ENCODE measurements at regions not wholly inside any gene's neighbourhood (a gene's known extent, or its start where the extent isn't known, plus 50 kb on each side); places are given as distances from the start of the nearest gene placed in this dataset.

DNA sequence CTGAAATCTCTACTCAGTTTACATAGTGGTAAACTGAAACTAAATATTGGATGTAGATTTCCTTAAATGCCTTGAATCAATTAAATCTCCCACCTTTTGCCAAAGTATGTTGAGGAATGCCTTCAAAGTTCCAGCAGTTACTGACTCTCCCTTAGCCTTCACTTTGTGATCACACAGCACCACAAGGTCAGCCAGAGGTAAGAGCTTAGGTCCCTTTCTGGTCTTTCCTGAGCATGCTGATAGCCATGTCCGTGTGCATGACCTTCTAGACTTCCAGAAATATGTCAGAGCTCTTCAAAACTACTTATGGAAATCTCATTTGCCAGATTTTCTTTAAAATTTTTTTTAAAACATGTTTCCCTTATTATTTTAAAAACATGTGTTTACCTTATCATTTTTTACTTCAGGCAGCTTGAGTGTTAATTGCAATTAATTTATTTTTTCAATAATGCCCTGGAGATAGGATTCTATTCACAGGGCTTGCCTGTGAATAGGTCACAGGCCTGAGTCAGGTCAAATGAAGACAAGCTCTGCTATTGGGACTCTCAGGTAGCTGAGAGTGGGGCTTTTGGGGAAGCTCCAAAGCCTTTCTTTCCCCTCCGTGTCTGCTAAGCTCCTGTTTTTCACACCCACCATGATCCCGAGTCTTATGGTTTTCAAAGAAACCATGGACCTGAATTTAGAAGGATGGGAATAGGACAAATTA lies 220.5 kb downstream of the CXCL12 start:
- no TSS peak for BruUV-seq (replicated peaks)
- CTCF ChIA-PET, result no interaction called here

More for the DNA sequence above, 220.5 kb downstream of the CXCL12 start:
- Histone ChIP-seq H3K9ac (ENCODE audit: low read length) (no peak overlapping the region), H2AFZ (ENCODE audit: low read depth, low read length, poor library complexity, severe bottlenecking) (no peak overlapping the region), H3K9me2 (ENCODE audit: insufficient read depth) (no peaks in the 10 kb centered on the region), H3K27ac (ENCODE audit: low read depth, low read length) (no peak overlapping the region), H3K27me3 (ENCODE audit: insufficient read depth, low read length) (peaks cover 3% of the 10 kb centered on the region), H3K4me1 (ENCODE audit: control insufficient read depth in 1 of 2, insufficient read depth in 2 of 2, low read length in 2 of 2) (no peaks in the 10 kb centered on the region), H3K9me3 (ENCODE audit: control insufficient read depth in 1 of 2, insufficient read depth in 1 of 2, low read depth in 1 of 2, low read length in 2 of 2) (no peaks in the 10 kb centered on the region), H3K4me2 (ENCODE audit: low read length) (no peak overlapping the region), H3K79me2 (ENCODE audit: insufficient read depth, low read length) (no peaks in the 10 kb centered on the region), H4K20me1 (ENCODE audit: insufficient read depth) (no peaks in the 10 kb centered on the region), H3K36me3 (ENCODE audit: control insufficient read depth in 1 of 2, insufficient read depth in 2 of 2, low read length in 2 of 2) (no peaks in the 10 kb centered on the region), H3K4me3 (replicated peaks in 1 of 2; ENCODE audit: low read depth in 1 of 2, low read length in 2 of 2) (no peak overlapping the region)
- ATAC-seq, result no peak
- ChIA-PET RAD21 (ENCODE audit: low non-redundant PET in 1 of 2, low total read pairs in 2 of 2, uncharacterized antibody in 2 of 2, unreplicated experiment in 2 of 2) (no interaction called here), POLR2A (no interaction called here)
- no peak for DNase-seq (ENCODE audit: low read depth, low spot score)
- TF ChIP-seq, protein P1, sequence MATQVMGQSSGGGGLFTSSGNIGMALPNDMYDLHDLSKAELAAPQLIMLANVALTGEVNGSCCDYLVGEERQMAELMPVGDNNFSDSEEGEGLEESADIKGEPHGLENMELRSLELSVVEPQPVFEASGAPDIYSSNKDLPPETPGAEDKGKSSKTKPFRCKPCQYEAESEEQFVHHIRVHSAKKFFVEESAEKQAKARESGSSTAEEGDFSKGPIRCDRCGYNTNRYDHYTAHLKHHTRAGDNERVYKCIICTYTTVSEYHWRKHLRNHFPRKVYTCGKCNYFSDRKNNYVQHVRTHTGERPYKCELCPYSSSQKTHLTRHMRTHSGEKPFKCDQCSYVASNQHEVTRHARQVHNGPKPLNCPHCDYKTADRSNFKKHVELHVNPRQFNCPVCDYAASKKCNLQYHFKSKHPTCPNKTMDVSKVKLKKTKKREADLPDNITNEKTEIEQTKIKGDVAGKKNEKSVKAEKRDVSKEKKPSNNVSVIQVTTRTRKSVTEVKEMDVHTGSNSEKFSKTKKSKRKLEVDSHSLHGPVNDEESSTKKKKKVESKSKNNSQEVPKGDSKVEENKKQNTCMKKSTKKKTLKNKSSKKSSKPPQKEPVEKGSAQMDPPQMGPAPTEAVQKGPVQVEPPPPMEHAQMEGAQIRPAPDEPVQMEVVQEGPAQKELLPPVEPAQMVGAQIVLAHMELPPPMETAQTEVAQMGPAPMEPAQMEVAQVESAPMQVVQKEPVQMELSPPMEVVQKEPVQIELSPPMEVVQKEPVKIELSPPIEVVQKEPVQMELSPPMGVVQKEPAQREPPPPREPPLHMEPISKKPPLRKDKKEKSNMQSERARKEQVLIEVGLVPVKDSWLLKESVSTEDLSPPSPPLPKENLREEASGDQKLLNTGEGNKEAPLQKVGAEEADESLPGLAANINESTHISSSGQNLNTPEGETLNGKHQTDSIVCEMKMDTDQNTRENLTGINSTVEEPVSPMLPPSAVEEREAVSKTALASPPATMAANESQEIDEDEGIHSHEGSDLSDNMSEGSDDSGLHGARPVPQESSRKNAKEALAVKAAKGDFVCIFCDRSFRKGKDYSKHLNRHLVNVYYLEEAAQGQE (IDR thresholded peaks at IDR 0.05; ENCODE audit: low read depth), result no peak
- TF ChIP-seq CEBPB (IDR thresholded peaks at IDR 0.05; ENCODE audit: low read depth) (no peak), EGR1 (IDR thresholded peaks at IDR 0.05; ENCODE audit: low read depth) (no peak), EZH2 (IDR thresholded peaks at IDR 0.05) (no peak), SIN3A (IDR thresholded peaks at IDR 0.05; ENCODE audit: low read depth) (no peak), RAD21 (IDR thresholded peaks at IDR 0.05; ENCODE audit: low read depth) (no peak), ZNF274 (IDR thresholded peaks at IDR 0.05; ENCODE audit: low read depth, low read length) (no peak), POLR2A (IDR thresholded peaks at IDR 0.05; ENCODE audit: borderline replicate concordance, extremely low read depth, insufficient read depth, insufficient read length) (no peak), SRF (IDR thresholded peaks at IDR 0.05; ENCODE audit: low read depth) (no peak)
- TF ChIP-seq, protein P2, sequence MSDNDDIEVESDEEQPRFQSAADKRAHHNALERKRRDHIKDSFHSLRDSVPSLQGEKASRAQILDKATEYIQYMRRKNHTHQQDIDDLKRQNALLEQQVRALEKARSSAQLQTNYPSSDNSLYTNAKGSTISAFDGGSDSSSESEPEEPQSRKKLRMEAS (IDR thresholded peaks at IDR 0.05), result no peak
- intact Hi-C loops (cut with micrococcal nuclease), result no loop called here

Data from HCT116 (cell line).